MCF 10A (cell line): ENCODE measurements at regions not wholly inside any gene's neighbourhood (a gene's known extent, or its start where the extent isn't known, plus 50 kb on each side); places are given as distances from the start of the nearest gene placed in this dataset.

Source experiments
- BruUV-seq: library from RNA; stranded (reverse); fragments of 400-500 nt; replicated peaks from 2 replicates; lab custom pipeline; 2021; lab: Mats Ljungman, UMichigan
- CTCF ChIA-PET: fragments of 300-600 bp; sonication (Branson Sonifier 250); formaldehyde crosslinking; extraction: SDS; loops from one replicate; lab custom pipeline; 2021; ENCODE audit warnings: antibody characterized with exemption, inconsistent platforms; lab: Yijun Ruan, JAX
- POLR2A ChIA-PET: fragments of 300-600, 350-650 bp; sonication (Branson Sonifier 250); formaldehyde crosslinking; extraction: SDS; loops from one replicate; lab custom pipeline; 2020; ENCODE audit warnings: antibody characterized with exemption, inconsistent platforms; lab: Yijun Ruan, JAX
- DNase-seq: peaks from one replicate; pipeline ENCODE4 v3.0.0-alpha.2; 2018; ENCODE audit not compliant: unreplicated experiment
- H3K27ac Mint-ChIP-seq: one replicate; pipeline ENCODE4 v1.8.0; 2022; ENCODE audit warnings: mild to moderate bottlenecking, low read depth, mixed read lengths; ENCODE audit not compliant: unreplicated experiment
- H3K27me3 Mint-ChIP-seq: one replicate; pipeline ENCODE4 v1.8.0; 2022; ENCODE audit warnings: mixed read lengths; ENCODE audit not compliant: insufficient read depth, unreplicated experiment
- H3K36me3 Mint-ChIP-seq: one replicate; pipeline ENCODE4 v1.8.0; 2022; ENCODE audit warnings: mild to moderate bottlenecking, moderate library complexity, mixed read lengths; ENCODE audit not compliant: insufficient read depth, unreplicated experiment
- H3K4me1 Mint-ChIP-seq: one replicate; pipeline ENCODE4 v1.8.0; 2022; ENCODE audit warnings: mixed read lengths; ENCODE audit not compliant: insufficient read depth, unreplicated experiment
- H3K4me3 Mint-ChIP-seq: one replicate; pipeline ENCODE4 v1.8.0; 2022; ENCODE audit warnings: mild to moderate bottlenecking, moderate library complexity, mixed read lengths; ENCODE audit not compliant: unreplicated experiment
- H3K9me3 Mint-ChIP-seq: one replicate; pipeline ENCODE4 v1.8.0; 2022; ENCODE audit warnings: mixed read lengths; ENCODE audit not compliant: unreplicated experiment
- intact Hi-C: fragments of 100-400 bp; cut with micrococcal nuclease; formaldehyde crosslinking; loops from 2 replicates; pipeline ENCODE4 v1.14.1; 2022
- TF ChIP-seq, protein P1 (sequence below): fragments of 200-600 bp; IDR thresholded peaks from one replicate; pipeline ENCODE4 v1.8.0; 2022; ENCODE audit warnings: antibody characterized with exemption, mild to moderate bottlenecking; ENCODE audit not compliant: unreplicated experiment

DNA sequence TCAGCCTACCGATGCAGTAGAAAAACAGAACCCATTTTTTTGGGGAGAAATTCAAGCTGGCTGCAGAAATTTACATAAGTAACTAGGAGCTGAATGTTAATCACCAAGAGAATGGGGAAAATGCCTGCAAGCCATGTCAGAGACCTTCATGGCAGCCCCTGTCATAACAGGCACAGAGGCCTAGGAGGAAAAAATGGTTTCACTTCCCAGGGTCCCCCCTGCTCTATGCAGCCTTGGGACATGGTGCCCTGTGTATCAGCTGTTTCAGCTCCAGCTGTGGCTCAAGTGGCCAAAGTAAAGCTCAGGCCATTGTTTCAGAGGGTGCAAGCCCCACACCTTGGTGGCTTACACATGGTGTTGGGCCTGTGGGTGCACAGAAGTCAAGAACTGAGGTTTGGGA lies 842.5 kb downstream of the FLRT2 start:
- TF ChIP-seq, protein P1, sequence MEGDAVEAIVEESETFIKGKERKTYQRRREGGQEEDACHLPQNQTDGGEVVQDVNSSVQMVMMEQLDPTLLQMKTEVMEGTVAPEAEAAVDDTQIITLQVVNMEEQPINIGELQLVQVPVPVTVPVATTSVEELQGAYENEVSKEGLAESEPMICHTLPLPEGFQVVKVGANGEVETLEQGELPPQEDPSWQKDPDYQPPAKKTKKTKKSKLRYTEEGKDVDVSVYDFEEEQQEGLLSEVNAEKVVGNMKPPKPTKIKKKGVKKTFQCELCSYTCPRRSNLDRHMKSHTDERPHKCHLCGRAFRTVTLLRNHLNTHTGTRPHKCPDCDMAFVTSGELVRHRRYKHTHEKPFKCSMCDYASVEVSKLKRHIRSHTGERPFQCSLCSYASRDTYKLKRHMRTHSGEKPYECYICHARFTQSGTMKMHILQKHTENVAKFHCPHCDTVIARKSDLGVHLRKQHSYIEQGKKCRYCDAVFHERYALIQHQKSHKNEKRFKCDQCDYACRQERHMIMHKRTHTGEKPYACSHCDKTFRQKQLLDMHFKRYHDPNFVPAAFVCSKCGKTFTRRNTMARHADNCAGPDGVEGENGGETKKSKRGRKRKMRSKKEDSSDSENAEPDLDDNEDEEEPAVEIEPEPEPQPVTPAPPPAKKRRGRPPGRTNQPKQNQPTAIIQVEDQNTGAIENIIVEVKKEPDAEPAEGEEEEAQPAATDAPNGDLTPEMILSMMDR, result no peak
- Mint-ChIP-seq H3K36me3 (no peaks in the 10 kb centered on the region), H3K27me3 (no peaks in the 10 kb centered on the region), H3K9me3 (peaks cover 15% of the 10 kb centered on the region), H3K4me3 (no peak overlapping the region), H3K4me1 (no peaks in the 10 kb centered on the region), H3K27ac (no peak overlapping the region)
- ChIA-PET POLR2A (interaction anchor here (1.6 kb wide), 1 partner anchor 9 kb away, joined by 3 read pairs; no protein-coding TSS in a partner anchor), CTCF (interaction anchor here (0.7 kb wide), 1 partner anchor 282 kb away, joined by 3 read pairs; no protein-coding TSS in a partner anchor)
- no peak for DNase-seq
- BruUV-seq, result no TSS peak
- intact Hi-C loops, result no loop called here

DNA sequence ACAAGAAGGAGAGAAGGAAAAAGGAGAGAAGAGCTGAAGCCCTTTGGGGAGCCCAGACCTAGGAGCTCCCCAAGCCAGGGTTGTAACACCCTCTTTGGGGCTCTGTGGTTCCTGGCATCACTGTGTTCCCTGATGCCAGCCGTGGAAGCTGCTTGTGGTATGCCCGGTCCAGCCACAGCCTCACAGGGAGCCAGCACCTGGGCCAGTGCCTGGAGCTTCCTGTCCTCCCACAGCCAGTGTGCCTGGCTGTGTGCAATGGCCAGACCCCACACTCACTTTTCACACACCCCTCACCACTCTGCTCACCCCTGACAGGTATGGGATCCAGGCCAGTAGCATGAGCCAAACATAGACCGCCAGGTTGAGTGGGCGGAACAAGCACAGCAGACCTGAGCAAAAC lies 834.7 kb downstream of the FLRT2 start:
- no peaks in the 10 kb centered on the region for H3K27me3 Mint-ChIP-seq
- intact Hi-C loops, result no loop called here
- TF ChIP-seq, protein P1, result no peak
- POLR2A ChIA-PET, result no interaction called here
- CTCF ChIA-PET, result interaction anchor here (0.6 kb wide), 1 partner anchor 13 kb away, joined by 4 read pairs; no protein-coding TSS in a partner anchor
- BruUV-seq, result no TSS peak
- no peaks in the 10 kb centered on the region for H3K36me3 Mint-ChIP-seq
- H3K27ac Mint-ChIP-seq, result no peak overlapping the region
- DNase-seq, result no peak
- no peaks in the 10 kb centered on the region for H3K9me3 Mint-ChIP-seq
- H3K4me3 Mint-ChIP-seq, result no peak overlapping the region
- no peaks in the 10 kb centered on the region for H3K4me1 Mint-ChIP-seq

DNA sequence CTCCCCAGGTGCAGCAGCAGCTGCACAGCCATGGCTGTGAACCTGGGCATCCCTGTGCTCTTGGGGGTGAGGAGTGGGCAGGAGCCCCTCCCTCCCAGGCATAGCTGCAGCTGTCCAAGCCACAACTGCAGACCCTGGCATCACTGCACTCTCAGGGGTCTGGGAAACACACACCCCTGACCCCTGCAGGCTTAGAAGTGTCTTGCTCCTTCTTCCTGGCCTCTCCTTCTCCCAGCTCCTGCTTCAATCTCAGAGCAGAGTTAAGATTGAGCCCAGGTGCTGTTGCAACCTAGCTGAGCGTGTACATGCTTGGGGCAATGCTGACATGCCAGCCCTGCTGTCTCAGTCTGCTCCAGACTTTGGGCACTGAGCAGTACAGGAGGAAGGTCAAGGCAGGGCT lies 833.6 kb downstream of the FLRT2 start:
- Mint-ChIP-seq H3K27ac (no peak overlapping the region), H3K36me3 (no peaks in the 10 kb centered on the region), H3K9me3 (no peaks in the 10 kb centered on the region), H3K4me1 (no peaks in the 10 kb centered on the region), H3K27me3 (no peaks in the 10 kb centered on the region), H3K4me3 (no peak overlapping the region)
- ChIA-PET CTCF (interaction anchor here (0.6 kb wide), 2 partner anchors 29 to 140 kb away, joined by 3 read pairs; no protein-coding TSS in a partner anchor), POLR2A (no interaction called here)
- BruUV-seq, result no TSS peak
- TF ChIP-seq, protein P1, result no peak
- no peak for DNase-seq
- intact Hi-C loops, result no loop called here

DNA sequence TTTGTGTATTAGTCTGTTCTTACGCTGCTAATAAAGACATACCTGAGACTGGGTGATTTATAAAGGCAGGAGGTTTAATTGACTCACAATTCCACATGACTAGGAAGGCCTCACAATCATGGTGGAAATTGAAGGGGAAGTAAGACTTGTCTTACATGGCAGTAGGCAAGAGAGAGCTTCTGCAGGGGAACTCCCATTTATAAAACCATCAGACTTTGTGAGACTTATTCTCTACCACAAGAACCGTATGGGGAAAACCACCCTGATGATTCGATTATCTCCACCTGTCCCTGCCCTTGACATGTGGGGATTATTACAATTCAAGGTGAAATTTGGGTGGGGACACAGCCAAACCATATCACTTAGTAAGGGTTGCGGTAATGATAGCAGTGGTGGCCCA lies 833.1 kb downstream of the FLRT2 start:
- Mint-ChIP-seq H3K27ac (no peak overlapping the region), H3K9me3 (no peaks in the 10 kb centered on the region), H3K36me3 (no peaks in the 10 kb centered on the region), H3K4me1 (no peaks in the 10 kb centered on the region), H3K4me3 (no peak overlapping the region), H3K27me3 (no peaks in the 10 kb centered on the region)
- DNase-seq, result no peak
- intact Hi-C loops, result no loop called here
- TF ChIP-seq, protein P1, result no peak
- ChIA-PET CTCF (interaction anchor here (0.6 kb wide), 2 partner anchors 28 to 141 kb away, joined by 3 read pairs; no protein-coding TSS in a partner anchor), POLR2A (no interaction called here)
- no TSS peak for BruUV-seq
